NCI-H1048 (cell line): ENCODE measurements at regions not wholly inside any gene's neighbourhood (a gene's known extent, or its start where the extent isn't known, plus 50 kb on each side); places are given as distances from the start of the nearest gene placed in this dataset.
"Not testable (repeated sequence)": the region's sequence is repeated elsewhere in the genome, so short reads cannot be mapped to it uniquely, and the experiment has no call there.

ENCODE experiments used
- DNase-seq: peaks from one replicate; lab custom pipeline; 2025; lab: John Stamatoyannopoulos, UW

DNA sequence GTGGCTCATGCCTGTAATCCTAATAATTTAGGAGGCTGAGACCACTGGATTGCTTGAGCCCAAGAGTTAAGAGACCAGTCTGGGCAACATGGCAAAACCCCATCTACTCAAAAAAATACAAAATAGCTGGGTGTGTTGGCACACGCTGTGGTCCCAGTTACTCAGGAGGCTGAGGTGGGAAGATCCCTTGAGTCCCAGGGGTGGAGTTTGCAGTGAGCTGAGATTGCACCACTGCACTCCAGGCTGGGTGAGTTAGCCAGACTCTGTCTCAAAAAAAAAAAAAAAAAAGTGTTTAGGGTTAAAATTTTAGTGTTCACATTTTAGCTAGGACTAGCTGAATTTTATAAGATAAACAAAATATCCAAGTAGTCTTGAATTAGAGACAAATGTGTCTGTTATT is 1340.1 kb upstream of the EPHA6 start:
- DNase-seq = no peak

DNA sequence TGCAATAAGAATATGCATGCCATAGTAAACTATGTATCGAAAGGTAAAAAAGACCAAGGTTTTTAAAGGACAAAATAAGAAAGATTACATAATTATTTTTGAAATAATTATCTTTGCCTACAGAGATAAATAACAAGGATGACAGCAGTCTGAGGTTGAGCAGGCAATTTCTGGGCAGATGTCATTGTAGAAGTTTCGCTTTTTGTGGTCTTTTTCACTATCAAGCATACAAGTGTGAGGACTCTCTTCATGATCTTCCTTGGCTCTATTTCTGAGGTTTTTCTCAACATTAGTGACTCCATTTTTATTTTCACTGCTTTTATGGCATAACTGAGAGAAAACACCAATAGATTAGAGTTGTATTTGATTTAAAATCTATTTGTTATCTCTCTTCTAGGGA is 1337.9 kb upstream of the EPHA6 start:
- no peak for DNase-seq

GRCh38 chr3:95506174-95506573 is 1308.2 kb upstream of the EPHA6 start:
- DNase-seq = no peak

GRCh38 chr3:95508124-95508523 is 1306.3 kb upstream of the EPHA6 start:
- DNase-seq = no peak

DNA sequence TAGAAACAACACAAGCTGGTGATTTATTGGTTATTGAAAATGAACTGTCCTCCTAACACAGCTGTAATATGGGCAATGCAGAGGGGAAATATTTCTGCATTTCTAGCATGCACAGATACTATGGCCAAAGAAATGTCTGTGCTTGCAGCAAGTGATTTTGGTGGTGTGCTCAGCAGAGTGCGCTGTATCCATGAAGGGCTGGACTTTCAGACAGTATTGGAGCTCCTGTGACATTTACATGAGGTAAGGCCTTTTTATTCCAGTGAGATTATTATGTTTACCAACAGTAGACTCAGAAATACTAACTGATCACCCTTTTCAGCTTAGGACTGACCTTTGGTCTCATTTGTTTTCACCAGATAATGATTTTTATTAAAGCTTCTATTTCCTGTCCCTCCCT is 1302.6 kb upstream of the EPHA6 start:
- no peak for DNase-seq

DNA sequence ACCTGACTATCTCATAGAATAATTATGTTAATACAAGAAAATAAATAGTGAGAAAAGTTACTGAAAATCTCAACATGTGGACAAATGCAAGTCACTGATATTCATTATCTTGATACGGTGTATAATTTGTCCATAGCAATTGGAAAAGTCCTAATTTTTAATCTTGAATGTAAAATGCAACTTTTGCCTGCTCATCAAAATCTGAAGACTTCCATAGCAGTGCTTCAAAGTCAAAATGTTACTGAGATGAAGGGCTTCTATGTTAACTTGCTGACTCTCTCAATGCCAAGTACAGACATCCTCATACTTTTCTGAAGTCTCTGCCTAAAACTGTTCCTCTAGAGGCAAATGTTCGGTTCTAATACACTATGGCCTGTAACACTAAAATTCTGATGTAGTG is 1300.1 kb upstream of the EPHA6 start:
- DNase-seq = no peak

DNA sequence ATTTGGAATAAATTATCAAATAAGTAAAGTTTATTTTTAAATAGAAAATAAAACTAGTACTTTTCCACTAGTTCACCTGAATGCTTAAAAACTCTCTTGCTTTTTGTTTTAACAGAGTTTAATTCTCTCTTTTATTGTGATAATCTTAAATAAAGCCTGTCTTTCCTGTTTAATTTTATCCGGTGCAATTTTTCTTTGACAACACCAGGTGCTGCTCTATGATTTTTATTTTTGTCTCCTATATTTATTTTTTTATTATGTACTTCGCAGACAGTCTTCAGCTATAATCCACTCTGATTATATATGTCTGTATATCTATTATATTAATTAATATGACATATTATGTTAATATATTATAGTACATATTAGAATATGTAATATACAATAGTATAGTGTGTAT is 1293.0 kb upstream of the EPHA6 start:
- no peak for DNase-seq

- no peak for DNase-seq
Measured at GRCh38 chr3:95522449-95522848, 1291.9 kb upstream of the EPHA6 start.

DNA sequence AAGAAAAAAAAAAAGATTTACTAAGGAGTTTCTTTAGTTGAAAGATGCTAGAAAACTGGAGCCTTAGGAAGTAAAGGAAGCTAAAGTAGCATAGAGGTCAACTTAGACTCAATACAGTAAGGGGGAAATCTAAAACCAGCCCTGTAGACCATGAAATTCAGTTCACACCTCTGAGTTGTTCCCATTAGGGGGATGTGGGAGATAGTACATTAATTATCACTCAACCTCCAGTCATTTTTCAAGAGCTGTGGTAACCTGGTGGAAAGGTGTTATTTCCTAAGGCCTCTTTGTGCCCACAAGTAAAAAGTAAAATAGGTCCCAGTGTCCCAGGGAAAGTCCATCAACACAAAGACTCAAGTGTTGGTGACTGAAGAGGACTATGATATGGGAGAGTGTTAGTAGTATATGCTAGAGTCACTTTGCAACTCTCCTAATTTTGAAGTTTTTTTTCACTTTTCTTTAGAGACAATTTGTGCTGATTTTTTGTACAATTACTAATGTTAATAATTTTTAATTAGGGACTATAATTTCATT is 1274.4 kb upstream of the EPHA6 start:
- no peak for DNase-seq

DNA sequence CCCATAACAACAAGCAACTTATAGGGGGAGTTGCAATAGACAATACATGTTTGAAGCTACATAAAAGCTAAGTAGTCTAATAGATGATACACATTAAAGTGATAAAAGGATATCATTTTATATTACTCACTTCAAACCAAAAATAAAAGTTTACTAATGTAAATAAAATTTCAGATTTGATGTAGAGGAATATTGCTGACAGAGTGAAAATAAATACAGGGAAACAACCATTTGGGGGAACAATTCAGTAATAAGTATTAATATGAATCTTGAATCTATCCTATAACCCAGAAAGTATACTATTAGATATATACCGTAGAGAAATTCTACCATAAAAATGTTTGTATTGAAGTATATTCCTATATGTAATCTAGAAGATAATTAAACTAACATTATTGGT is 1248.9 kb upstream of the EPHA6 start:
- DNase-seq = no peak

- DNase-seq = no peak
Measured at GRCh38 chr3:95567346-95567745, 1247.0 kb upstream of the EPHA6 start.

- DNase-seq = no peak
Measured at GRCh38 chr3:95586754-95587153, 1227.6 kb upstream of the EPHA6 start.

DNA sequence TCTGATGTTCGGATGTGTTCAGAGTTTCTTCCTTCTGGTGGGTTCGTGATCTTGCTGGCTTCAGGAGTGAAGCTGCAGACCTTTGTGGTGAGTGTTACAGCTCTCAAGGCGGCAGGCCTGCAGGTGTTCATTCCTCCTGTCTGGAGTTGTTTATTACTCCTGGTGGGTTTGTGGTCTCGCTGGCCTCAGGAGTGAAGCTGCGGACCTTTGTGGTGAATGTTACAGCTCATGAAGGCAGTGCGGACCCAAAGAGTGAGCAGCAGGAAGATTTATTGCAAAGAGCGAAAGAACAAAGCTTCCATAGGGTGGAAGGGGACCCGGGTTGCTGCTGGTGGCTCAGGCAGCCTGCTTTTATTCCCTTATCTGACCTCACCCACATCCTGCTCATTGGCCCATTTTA is 1226.8 kb upstream of the EPHA6 start:
- not testable (repeated sequence) for DNase-seq

- DNase-seq = no peak
Measured at GRCh38 chr3:95588473-95588872, 1225.9 kb upstream of the EPHA6 start.

DNA sequence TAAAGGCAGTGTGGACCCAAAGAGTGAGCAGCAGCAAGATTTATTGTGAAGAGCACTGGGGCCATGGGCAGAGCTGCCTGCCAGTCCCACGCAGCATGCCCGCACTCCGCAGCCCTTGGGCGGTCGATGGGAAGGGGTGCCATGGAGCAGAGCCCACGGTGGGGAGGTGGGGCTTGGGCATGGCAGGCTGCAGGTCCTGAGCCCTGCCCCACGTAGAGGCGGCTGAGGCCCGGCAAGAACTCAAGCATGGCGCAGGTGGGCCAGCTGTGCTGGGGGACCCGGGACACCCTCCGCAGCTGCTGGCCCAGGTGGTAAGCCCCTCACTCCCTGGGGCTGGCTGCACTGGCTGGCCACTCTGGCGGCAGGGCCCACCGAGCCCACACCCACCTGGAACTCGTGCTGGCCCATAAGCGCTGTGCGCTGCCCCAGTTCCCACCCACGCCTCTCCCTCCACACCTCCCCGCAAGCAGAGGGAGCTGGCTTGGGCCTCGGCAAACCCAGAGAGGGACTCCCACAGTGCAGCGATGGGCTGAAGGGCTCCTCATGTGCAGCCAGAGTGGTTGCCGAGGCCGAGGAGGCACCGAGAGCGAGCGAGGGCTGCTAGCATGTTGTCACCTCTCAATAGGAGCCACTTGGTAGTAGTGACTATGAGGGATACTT is 1218.8 kb upstream of the EPHA6 start:
- DNase-seq = no peak

DNA sequence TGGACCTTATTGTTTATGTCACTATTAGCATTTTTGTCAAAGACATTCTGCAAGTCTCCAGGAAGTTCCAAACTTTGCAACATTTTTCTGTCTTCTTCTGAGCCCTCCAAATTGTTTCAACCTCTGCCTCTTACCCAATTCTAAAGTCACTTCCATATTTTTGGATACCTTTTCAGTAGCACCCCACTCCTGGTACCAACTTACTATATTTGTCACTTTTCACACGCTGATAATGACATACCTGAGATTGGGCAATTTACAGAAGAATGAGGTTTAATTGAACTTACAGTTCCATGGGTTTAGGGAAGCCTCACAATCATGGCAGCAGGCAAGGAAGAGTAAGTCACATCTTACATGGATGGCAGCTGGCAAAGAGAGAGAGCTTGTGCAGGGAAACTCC is 1206.5 kb upstream of the EPHA6 start:
- no peak for DNase-seq

DNA sequence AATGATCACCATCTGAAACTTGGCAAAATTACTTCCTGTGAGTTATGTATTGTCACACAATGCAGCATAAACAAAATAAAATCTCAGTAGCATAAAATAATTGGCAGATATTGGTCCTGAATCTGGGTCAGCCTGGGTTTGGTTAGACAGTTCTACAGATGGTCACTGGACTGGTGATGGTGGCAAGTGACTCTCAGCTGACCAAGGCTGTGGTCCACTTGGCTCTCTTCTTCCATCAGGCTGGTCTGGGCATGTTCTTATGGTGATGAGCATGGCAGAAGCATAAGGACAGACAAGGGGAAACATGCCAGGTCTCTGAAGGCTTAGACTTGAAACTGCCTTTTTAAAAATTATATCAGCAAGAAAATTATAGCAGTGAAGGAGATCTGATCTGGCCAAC is 1205.0 kb upstream of the EPHA6 start:
- no peak for DNase-seq

DNA sequence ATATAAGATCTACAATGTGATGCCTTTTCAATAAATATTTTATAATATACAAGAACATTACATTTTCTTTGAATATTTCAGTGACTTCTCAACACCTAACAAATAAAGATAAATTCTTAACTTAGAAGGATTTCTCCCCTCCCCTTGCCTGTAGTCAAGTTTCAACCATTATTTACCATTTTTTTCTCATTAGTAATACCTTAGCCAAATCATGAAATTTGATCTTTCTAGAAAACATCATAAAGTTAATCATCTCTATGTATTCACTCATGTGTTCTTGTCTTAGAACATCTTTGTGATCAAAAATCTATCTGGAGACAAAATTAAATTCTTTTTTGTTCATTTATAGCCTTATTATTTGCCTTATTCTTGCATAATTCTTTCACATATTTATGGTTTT is 1201.8 kb upstream of the EPHA6 start:
- DNase-seq = no peak

- DNase-seq = no peak
Measured at GRCh38 chr3:95613993-95614392, 1200.4 kb upstream of the EPHA6 start.

DNA sequence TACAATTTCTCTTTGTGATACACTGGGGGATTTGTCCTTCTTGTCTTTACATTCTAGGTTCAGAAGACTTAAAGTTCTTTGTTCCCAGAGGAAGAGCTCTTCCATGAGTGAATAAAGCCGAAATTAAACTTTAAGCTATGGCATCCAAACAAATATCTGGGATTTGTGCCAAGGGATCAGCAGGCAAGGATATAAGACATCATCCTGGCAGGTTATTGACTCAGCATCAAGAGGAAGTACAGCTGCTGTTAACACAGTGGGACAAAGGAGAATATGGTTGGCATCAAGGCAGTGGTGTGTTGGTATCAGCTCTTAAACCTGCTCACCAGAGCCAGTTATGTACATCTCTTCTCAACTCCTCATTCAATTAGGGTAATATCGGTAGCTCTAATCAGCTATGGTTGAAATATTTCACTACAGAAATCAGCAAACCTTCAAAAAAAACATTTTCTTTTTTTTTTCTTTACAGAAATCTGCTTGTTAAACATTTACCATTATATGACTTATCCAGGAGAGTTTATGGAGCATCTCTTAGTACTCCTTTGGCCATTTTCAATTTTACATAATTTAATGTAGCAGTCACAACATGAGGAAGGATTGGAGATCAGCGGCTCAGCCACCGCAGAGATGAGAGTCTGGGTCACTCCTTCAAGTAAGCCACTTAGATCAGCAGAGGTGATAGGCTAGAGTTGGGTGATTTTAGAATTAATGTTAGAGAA is 1198.6 kb upstream of the EPHA6 start:
- DNase-seq = no peak

DNA sequence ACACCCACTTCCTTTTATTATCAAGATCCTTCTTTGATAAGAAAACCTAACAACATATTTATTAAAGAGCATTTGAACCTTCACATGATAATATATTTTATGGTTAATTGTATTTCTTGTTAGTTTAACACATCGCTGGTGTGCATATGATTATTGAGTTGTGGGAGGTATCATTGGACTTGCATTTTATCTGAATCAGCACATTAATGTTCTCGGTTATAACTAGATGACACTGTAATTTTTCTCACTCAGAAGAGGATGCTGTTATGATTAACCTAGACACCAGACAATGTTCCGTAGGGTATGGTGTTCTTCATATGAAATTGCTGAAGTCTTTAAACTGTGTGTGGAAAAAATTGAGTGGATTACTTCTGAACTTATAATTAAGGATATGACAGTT is 1188.3 kb upstream of the EPHA6 start:
- DNase-seq = no peak

DNA sequence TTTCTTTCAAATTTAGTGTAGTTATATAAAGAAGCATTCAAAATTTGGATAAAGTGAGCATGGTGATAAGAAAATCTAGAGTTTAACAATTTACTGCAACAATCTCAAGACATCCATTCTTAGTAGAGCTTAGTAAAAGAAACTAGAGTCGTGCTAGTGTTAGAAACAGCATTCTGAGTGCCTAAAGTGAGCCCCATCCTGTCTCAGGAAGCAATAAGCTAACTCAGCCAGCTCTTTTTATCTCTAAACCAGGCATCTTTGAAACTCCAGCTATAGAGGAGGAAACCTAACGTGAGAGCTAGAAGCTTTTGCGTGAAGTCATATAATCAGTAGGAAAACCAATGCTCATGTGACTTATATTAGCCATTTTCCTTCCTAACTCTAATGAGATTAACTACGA is 1187.1 kb upstream of the EPHA6 start:
- DNase-seq = no peak

DNA sequence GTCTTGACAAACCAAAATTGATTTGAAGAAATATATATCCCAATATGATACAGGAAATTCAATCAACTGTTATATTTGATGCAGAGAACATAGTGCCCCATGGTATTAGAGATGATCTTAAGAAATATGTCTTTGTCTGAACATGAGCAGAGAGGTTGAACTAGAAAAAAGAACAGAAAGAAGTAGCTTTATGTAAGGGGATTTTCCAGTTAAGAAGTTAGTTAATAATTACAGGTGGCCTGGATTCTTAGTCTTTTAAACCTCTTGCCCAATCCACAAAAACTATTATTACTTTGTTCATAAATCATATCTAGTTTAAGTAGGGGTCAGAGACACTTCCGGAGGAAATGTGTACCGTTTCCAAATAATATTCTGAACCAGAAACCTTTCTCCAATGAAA is 1186.7 kb upstream of the EPHA6 start:
- no peak for DNase-seq

- no peak for DNase-seq
Measured at GRCh38 chr3:95629802-95630201, 1184.6 kb upstream of the EPHA6 start.
